HG02852 (cell line): ENCODE measurements at regions not wholly inside any gene's neighbourhood (a gene's known extent, or its start where the extent isn't known, plus 50 kb on each side); places are given as distances from the start of the nearest gene placed in this dataset.

ENCODE experiments used
- ATAC-seq: cut with Tn5 transposase; IDR thresholded peaks from one replicate; pipeline ENCODE4 v1.9.1; 2021; ENCODE audit warnings: mild to moderate bottlenecking, moderate library complexity; ENCODE audit not compliant: unreplicated experiment

- no peak for ATAC-seq
Observed at GRCh38 chr4:129394635-129395034, 298.7 kb downstream of the C4orf33 start.

GRCh38 chr4:129403848-129404247, 307.9 kb downstream of the C4orf33 start:
- ATAC-seq = no peak

- ATAC-seq = no peak
Observed at GRCh38 chr4:129410115-129410514, 314.2 kb downstream of the C4orf33 start.

GRCh38 chr4:129415004-129415403, 319.1 kb downstream of the C4orf33 start:
- no peak for ATAC-seq

GRCh38 chr4:129420637-129421036, 324.7 kb downstream of the C4orf33 start:
- no peak for ATAC-seq

GRCh38 chr4:129422277-129422676, 326.3 kb downstream of the C4orf33 start:
- ATAC-seq = no peak

- no peak for ATAC-seq
Observed at GRCh38 chr4:129428454-129428853, 332.5 kb downstream of the C4orf33 start.

- no peak for ATAC-seq
Observed at GRCh38 chr4:129429581-129430320, 333.8 kb downstream of the C4orf33 start.

- no peak for ATAC-seq
Observed at GRCh38 chr4:129437347-129437746, 341.4 kb downstream of the C4orf33 start.

- no peak for ATAC-seq
Observed at GRCh38 chr4:129438456-129438981, 342.6 kb downstream of the C4orf33 start.

GRCh38 chr4:129446074-129446473, 350.1 kb downstream of the C4orf33 start:
- ATAC-seq = no peak

GRCh38 chr4:129453524-129454200, 357.7 kb downstream of the C4orf33 start:
- ATAC-seq = no peak

GRCh38 chr4:129455482-129455881, 359.5 kb downstream of the C4orf33 start:
- no peak for ATAC-seq

- ATAC-seq = no peak
Observed at GRCh38 chr4:129468624-129469023, 372.7 kb downstream of the C4orf33 start.

- no peak for ATAC-seq
Observed at GRCh38 chr4:129474698-129475097, 378.7 kb downstream of the C4orf33 start.

GRCh38 chr4:129481107-129481506, 385.2 kb downstream of the C4orf33 start:
- no peak for ATAC-seq

GRCh38 chr4:129488427-129488826, 392.5 kb downstream of the C4orf33 start:
- ATAC-seq = no peak

GRCh38 chr4:129490516-129490915, 394.6 kb downstream of the C4orf33 start:
- ATAC-seq = no peak

- no peak for ATAC-seq
Observed at GRCh38 chr4:129498626-129499025, 402.7 kb downstream of the C4orf33 start.

GRCh38 chr4:129514852-129515251, 418.9 kb downstream of the C4orf33 start:
- no peak for ATAC-seq

GRCh38 chr4:129515356-129515755, 419.4 kb downstream of the C4orf33 start:
- ATAC-seq = no peak

GRCh38 chr4:129526812-129527211, 430.9 kb downstream of the C4orf33 start:
- ATAC-seq = no peak
